Subcutaneous abdominal adipose tissue (tissue), 5 donors: ENCODE measurements at regions not wholly inside any gene's neighbourhood (a gene's known extent, or its start where the extent isn't known, plus 50 kb on each side); places are given as distances from the start of the nearest gene placed in this dataset.
"Not testable (repeated sequence)": the region's sequence is repeated elsewhere in the genome, so short reads cannot be mapped to it uniquely, and the experiment has no call there.

ENCODE experiments used
- H3K27ac ChIP-seq: one replicate; pipeline ENCODE4 v1.7.0; 2013; ENCODE audit warnings: low read depth, mild to moderate bottlenecking, inconsistent platforms, low read length, moderate library complexity
- H3K27me3 ChIP-seq, 5 donors: one replicate each; pipeline ENCODE4 v1.7.0; 2013; ENCODE audit warnings: low read length in 5 of 5, inconsistent platforms in 1 of 5; ENCODE audit not compliant: control insufficient read depth in 5 of 5, insufficient read depth in 4 of 5
- H3K36me3 ChIP-seq, 5 donors: one replicate each; pipeline ENCODE4 v1.7.0; 2013; ENCODE audit warnings: low read length in 5 of 5; ENCODE audit not compliant: control insufficient read depth in 5 of 5, insufficient read depth in 5 of 5
- H3K4me1 ChIP-seq, 5 donors: one replicate each; pipeline ENCODE4 v1.7.0; 2013; ENCODE audit warnings: low read length in 5 of 5, mild to moderate bottlenecking in 3 of 5, moderate library complexity in 1 of 5; ENCODE audit not compliant: control insufficient read depth in 5 of 5, insufficient read depth in 5 of 5
- H3K4me3 ChIP-seq, 5 donors: one replicate each; pipeline ENCODE4 v1.7.0; 2013; ENCODE audit warnings: low read length in 5 of 5, low read depth in 1 of 5
- H3K9ac ChIP-seq, 5 donors: one replicate each; pipeline ENCODE4 v1.7.0; 2013; ENCODE audit warnings: low read length in 5 of 5, mild to moderate bottlenecking in 4 of 5, moderate library complexity in 3 of 5
- H3K9me3 ChIP-seq, 5 donors: one replicate each; pipeline ENCODE4 v1.7.0; 2013; ENCODE audit warnings: low read length in 5 of 5; ENCODE audit not compliant: control insufficient read depth in 5 of 5
- donor health status: healthy.
- donor health status: healthy.
- donor health status: healthy.
- donor health status: healthy.
- donor health status: healthy.

DNA sequence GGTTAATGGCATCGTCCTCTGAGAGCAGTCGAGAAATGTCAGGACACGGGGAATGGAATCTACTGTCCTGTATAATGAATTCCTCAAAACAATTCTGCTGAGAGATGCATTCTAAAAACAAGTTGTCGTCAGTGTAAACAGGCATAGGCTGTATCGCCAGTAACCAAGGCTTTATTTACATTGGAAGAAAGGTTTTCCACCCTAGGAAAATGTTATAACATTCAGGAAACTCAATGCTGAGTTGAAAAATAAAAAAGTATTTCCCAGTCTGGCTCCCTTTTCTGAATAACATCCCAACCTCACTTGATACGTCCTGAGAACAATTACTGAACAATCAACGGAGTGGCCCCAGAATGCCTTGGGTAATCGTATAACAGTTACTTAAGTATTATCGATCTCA lies 79.6 kb upstream of the UCN3 start:
- H3K9me3 ChIP-seq: no peaks in the 10 kb centered on the region
- no peak overlapping the region for H3K4me3 ChIP-seq
- H3K27me3 ChIP-seq: no peaks in the 10 kb centered on the region
- no peak overlapping the region for H3K27ac ChIP-seq
- no peaks in the 10 kb centered on the region for H3K36me3 ChIP-seq
- H3K4me1 ChIP-seq: peaks cover 0 to 15% (median 8%) of the 10 kb centered on the region in 5 donors
- no peak overlapping the region for H3K9ac ChIP-seq

- Histone ChIP-seq H3K36me3 (no peaks in the 10 kb centered on the region), H3K4me3 (no peak overlapping the region), H3K4me1 (peaks cover 7 to 36% (median 18%) of the 10 kb centered on the region in 5 donors), H3K9me3 (no peaks in the 10 kb centered on the region), H3K9ac (no peak overlapping the region), H3K27me3 (no peaks in the 10 kb centered on the region), H3K27ac (no peak overlapping the region)
These were observed 76.4 kb upstream of the UCN3 start for GRCh38 chr10:5288359-5288758.

GRCh38 chr10:5289228-5289627 lies 75.5 kb upstream of the UCN3 start:
- peaks cover 6 to 36% (median 15%) of the 10 kb centered on the region in 5 donors for H3K4me1 ChIP-seq
- not testable (repeated sequence) for H3K9me3 ChIP-seq, H3K4me3 ChIP-seq, H3K27ac ChIP-seq, H3K9ac ChIP-seq, H3K27me3 ChIP-seq, H3K36me3 ChIP-seq

GRCh38 chr10:5291501-5292195 lies 73.1 kb upstream of the UCN3 start:
- Histone ChIP-seq H3K4me1 (peaks cover 6 to 34% (median 13%) of the 10 kb centered on the region in 5 donors), H3K9ac (peak overlapping the region in 1 of 5 donors; percentile 44), H3K27me3 (no peaks in the 10 kb centered on the region), H3K27ac (peak overlapping the region; percentile 84), H3K9me3 (no peaks in the 10 kb centered on the region), H3K4me3 (peak overlapping the region in 2 of 5 donors; percentile 11 to 18), H3K36me3 (no peaks in the 10 kb centered on the region)

GRCh38 chr10:5292196-5292735 lies 72.5 kb upstream of the UCN3 start:
- no peaks in the 10 kb centered on the region for H3K36me3 ChIP-seq
- peak overlapping the region in 1 of 5 donors; percentile 44 for H3K9ac ChIP-seq
- H3K27me3 ChIP-seq: no peaks in the 10 kb centered on the region
- peaks cover 6 to 39% (median 13%) of the 10 kb centered on the region in 5 donors for H3K4me1 ChIP-seq
- H3K9me3 ChIP-seq: no peaks in the 10 kb centered on the region
- peak overlapping the region; percentile 84 for H3K27ac ChIP-seq
- peak overlapping the region in 2 of 5 donors; percentile 11 to 18 for H3K4me3 ChIP-seq

DNA sequence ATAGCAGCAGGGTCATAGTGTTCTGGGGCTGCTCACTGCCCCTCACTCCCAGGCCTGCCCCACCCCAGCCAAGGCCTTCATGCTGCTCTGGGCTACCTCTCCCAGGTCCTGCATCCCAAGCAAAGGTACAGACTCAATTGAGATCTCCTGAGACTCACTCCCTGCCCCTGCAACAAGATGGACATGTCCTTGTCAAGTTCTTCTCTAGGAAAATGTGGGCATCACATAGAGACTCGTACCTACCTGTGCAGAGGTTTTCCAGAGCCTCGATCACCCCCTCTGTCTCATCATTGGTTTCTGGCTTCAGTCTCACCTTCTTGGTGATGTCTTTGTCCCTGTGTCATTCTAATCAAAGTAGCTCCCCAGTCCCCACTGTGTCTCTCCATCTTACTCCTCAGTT lies 71.8 kb upstream of the UCN3 start:
- not testable (repeated sequence) for H3K9ac ChIP-seq, H3K27me3 ChIP-seq, H3K9me3 ChIP-seq, H3K4me3 ChIP-seq, H3K36me3 ChIP-seq
- Histone ChIP-seq H3K27ac (peak overlapping the region; percentile 84), H3K4me1 (peaks cover 6 to 45% (median 13%) of the 10 kb centered on the region in 5 donors)

GRCh38 chr10:5293691-5294550 lies 70.8 kb upstream of the UCN3 start:
- H3K27ac ChIP-seq: no peak overlapping the region
- H3K27me3 ChIP-seq: no peaks in the 10 kb centered on the region
- H3K4me1 ChIP-seq: peaks cover 6 to 50% (median 13%) of the 10 kb centered on the region in 5 donors
- H3K36me3 ChIP-seq: no peaks in the 10 kb centered on the region
- H3K9ac ChIP-seq: no peak overlapping the region
- no peaks in the 10 kb centered on the region for H3K9me3 ChIP-seq
- H3K4me3 ChIP-seq: no peak overlapping the region

DNA sequence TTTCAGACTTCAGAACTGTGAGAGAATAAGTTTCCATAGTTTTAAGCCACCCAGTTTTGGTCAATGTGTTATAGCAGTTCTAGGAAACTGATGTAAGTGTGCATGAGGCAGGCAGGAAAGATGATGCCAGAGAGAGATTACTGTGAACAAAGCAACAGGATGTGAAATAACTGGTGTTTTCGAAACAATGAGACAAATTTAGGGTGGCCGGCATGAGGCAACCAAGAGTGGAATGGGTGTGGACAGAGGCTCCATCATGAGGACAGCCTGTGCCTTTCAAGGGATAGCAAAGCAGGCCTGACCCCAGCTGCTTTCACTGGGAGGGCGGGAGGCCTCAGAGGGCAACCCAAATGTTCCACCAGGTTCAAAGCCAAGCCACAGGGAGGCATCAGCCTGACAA lies 67.3 kb upstream of the UCN3 start:
- H3K9me3 ChIP-seq: no peaks in the 10 kb centered on the region
- H3K27me3 ChIP-seq: no peaks in the 10 kb centered on the region
- no peak overlapping the region for H3K9ac ChIP-seq
- no peak overlapping the region for H3K27ac ChIP-seq
- H3K4me3 ChIP-seq: no peak overlapping the region
- peaks cover 0 to 39% (median 2%) of the 10 kb centered on the region in 5 donors for H3K4me1 ChIP-seq
- H3K36me3 ChIP-seq: no peaks in the 10 kb centered on the region

DNA sequence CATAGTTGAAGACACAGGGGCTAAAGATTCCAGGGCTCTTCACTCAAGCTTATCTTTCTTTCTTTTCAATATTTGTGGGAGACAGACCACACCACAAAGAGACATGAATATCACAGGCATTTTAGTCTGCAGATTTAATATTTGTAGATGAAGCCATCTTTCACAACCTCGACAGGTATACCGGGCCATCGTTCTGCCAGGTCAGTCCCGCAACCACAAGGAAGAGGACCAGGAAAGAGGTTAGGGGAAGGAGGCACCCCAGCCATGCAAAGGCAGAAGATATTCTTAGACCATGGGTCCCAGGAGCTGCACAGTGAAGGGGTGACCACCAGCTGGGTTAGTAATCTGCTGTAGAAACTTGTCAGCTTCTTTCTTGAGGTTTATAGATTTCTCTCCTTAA lies 66.8 kb upstream of the UCN3 start:
- no peaks in the 10 kb centered on the region for H3K27me3 ChIP-seq
- peaks cover 0 to 35% (median 2%) of the 10 kb centered on the region in 5 donors for H3K4me1 ChIP-seq
- H3K36me3 ChIP-seq: no peaks in the 10 kb centered on the region
- H3K9me3 ChIP-seq: peaks cover 0 to under 1% (median 0%) of the 10 kb centered on the region in 5 donors
- no peak overlapping the region for H3K9ac ChIP-seq
- H3K4me3 ChIP-seq: no peak overlapping the region
- no peak overlapping the region for H3K27ac ChIP-seq

DNA sequence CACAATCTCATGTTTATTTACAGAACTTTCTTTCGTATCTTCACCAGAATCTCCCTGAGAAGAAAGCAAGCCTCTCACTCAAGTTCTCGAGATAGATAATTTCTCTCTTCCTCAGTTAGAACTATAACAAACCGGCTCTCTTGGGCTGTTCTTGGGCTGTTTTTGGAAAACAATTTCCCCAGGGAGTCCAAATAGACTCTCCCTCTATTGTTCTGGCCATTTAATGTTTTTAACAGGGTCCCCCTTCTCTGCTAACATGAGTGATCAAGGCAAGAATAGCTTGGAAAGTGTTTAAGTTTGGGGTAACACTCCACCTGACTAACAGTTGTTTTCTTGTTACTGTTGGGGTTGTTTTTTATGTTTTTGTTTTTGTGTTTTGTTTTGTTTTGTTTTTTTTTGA lies 64.8 kb upstream of the UCN3 start:
- H3K27me3 ChIP-seq: no peaks in the 10 kb centered on the region
- H3K4me1 ChIP-seq: peaks cover 0 to 24% (median 2%) of the 10 kb centered on the region in 5 donors
- no peak overlapping the region for H3K4me3 ChIP-seq
- no peak overlapping the region for H3K9ac ChIP-seq
- H3K9me3 ChIP-seq: peaks cover 0 to 8% (median 2%) of the 10 kb centered on the region in 5 donors
- no peak overlapping the region for H3K27ac ChIP-seq
- H3K36me3 ChIP-seq: no peaks in the 10 kb centered on the region
